GM23338 (cell line): ENCODE measurements at regions not wholly inside any gene's neighbourhood (a gene's known extent, or its start where the extent isn't known, plus 50 kb on each side); places are given as distances from the start of the nearest gene placed in this dataset.

ENCODE experiments used
- ATAC-seq: fragments of 200-7000 bp; cut with Tn5 transposase; 3 replicates; pipeline ENCODE4 v1.9.1; 2020
- DNase-seq: peaks from one replicate; pipeline ENCODE4 v3.0.0-alpha.2; 2015; ENCODE audit warnings: low spot score
- H2AFZ ChIP-seq: fragments of 200-600 bp; sonication (generic); 2 replicates; pipeline ENCODE4 v1.8.0; 2016; ENCODE audit warnings: antibody characterized with exemption, mild to moderate bottlenecking, moderate library complexity
- H3F3A ChIP-seq: fragments of 200-600 bp; sonication (generic); replicated peaks from 2 replicates; pipeline ENCODE4 v1.8.0; 2017; ENCODE audit warnings: antibody characterized with exemption, mixed run types, low read depth
- H3K27ac ChIP-seq: fragments of 200-600 bp; sonication (generic); 2 replicates; pipeline ENCODE4 v1.6.1; 2016; ENCODE audit warnings: low read depth
- H3K27me3 ChIP-seq: fragments of 200-600 bp; sonication (generic); 2 replicates; pipeline ENCODE4 v1.8.0; 2016; ENCODE audit warnings: mild to moderate bottlenecking, mixed run types, moderate library complexity; ENCODE audit not compliant: insufficient read depth
- H3K36me3 ChIP-seq: fragments of 200-600 bp; sonication (generic); 2 replicates; pipeline ENCODE4 v1.8.0; 2016; ENCODE audit warnings: mild to moderate bottlenecking; ENCODE audit not compliant: insufficient read depth
- H3K4me1 ChIP-seq: fragments of 200-600 bp; sonication (generic); 2 replicates; pipeline ENCODE4 v1.8.0; 2016; ENCODE audit warnings: mild to moderate bottlenecking, moderate library complexity; ENCODE audit not compliant: insufficient read depth
- H3K4me2 ChIP-seq: fragments of 200-600 bp; sonication (generic); 2 replicates; pipeline ENCODE4 v1.7.1; 2017; ENCODE audit warnings: mixed run types
- H3K4me3 ChIP-seq: fragments of 200-600 bp; sonication (generic); 2 replicates; pipeline ENCODE4 v1.6.1; 2016; ENCODE audit warnings: mixed run types
- H3K79me2 ChIP-seq: fragments of 200-600 bp; sonication (generic); replicated peaks from 2 replicates; pipeline ENCODE4 v1.8.0; 2017; ENCODE audit warnings: mild to moderate bottlenecking; ENCODE audit not compliant: insufficient read depth
- H3K9me2 ChIP-seq: fragments of 200-600 bp; sonication (generic); 2 replicates; pipeline ENCODE4 v1.8.0; 2017; ENCODE audit not compliant: insufficient read depth
- H4K20me1 ChIP-seq: fragments of 200-600 bp; sonication (generic); replicated peaks from 2 replicates; pipeline ENCODE4 v1.8.0; 2017; ENCODE audit warnings: mild to moderate bottlenecking; ENCODE audit not compliant: insufficient read depth
- H3K27ac Mint-ChIP-seq: 2 replicates; pipeline ENCODE4 v1.8.0; 2020; ENCODE audit warnings: inconsistent platforms, mild to moderate bottlenecking, moderate library complexity, mixed read lengths
- H3K27me3 Mint-ChIP-seq: 3 replicates; pipeline ENCODE4 v1.8.0; 2022; ENCODE audit warnings: low read depth, mild to moderate bottlenecking, moderate library complexity, mixed read lengths, inconsistent platforms; ENCODE audit not compliant: insufficient read depth, poor library complexity
- H3K36me3 Mint-ChIP-seq: 3 replicates; pipeline ENCODE4 v1.8.0; 2021; ENCODE audit warnings: low read depth, mild to moderate bottlenecking, inconsistent platforms, moderate library complexity, mixed read lengths
- H3K4me1 Mint-ChIP-seq: 3 replicates; pipeline ENCODE4 v1.8.0; 2020; ENCODE audit warnings: mild to moderate bottlenecking, inconsistent platforms, mixed read lengths
- H3K4me3 Mint-ChIP-seq: 3 replicates; pipeline ENCODE4 v1.8.0; 2021; ENCODE audit warnings: moderate library complexity, mild to moderate bottlenecking, inconsistent platforms, mixed read lengths
- H3K9me3 Mint-ChIP-seq: 3 replicates; pipeline ENCODE4 v1.8.0; 2020; ENCODE audit warnings: moderate library complexity, mild to moderate bottlenecking, inconsistent platforms, mixed read lengths
- CREB1 ChIP-seq: fragments of 250-450 bp; sonication (Bioruptor Pico); IDR thresholded peaks from 2 replicates; pipeline ENCODE4 v1.5.0; 2020; ENCODE audit warnings: low read depth, mild to moderate bottlenecking, moderate library complexity
- EZH2 ChIP-seq: fragments of 200-600 bp; sonication (generic); IDR thresholded peaks from one replicate; pipeline ENCODE4 v1.8.0; 2017; ENCODE audit warnings: antibody characterized with exemption, mild to moderate bottlenecking, low read depth; ENCODE audit not compliant: unreplicated experiment
- EZH2phosphoT487 ChIP-seq: fragments of 200-600 bp; sonication (generic); IDR thresholded peaks from one replicate; pipeline ENCODE4 v1.8.1; 2018; ENCODE audit warnings: antibody characterized with exemption; ENCODE audit not compliant: unreplicated experiment
- JUNB ChIP-seq: IDR thresholded peaks from one replicate; pipeline ENCODE4 v1.6.1; 2016; ENCODE audit warnings: antibody characterized with exemption; ENCODE audit not compliant: unreplicated experiment
- NANOG ChIP-seq: IDR thresholded peaks from 2 replicates; pipeline ENCODE4 v1.6.1; 2016; ENCODE audit warnings: antibody characterized with exemption, borderline replicate concordance
- POLR2AphosphoS5 ChIP-seq: IDR thresholded peaks from 2 replicates; pipeline ENCODE4 v1.6.1; 2016; ENCODE audit warnings: antibody characterized with exemption, low read depth
- REST ChIP-seq: IDR thresholded peaks from one replicate; pipeline ENCODE4 v1.6.1; 2018; ENCODE audit warnings: antibody characterized with exemption; ENCODE audit not compliant: unreplicated experiment
- STAT1 ChIP-seq: IDR thresholded peaks from one replicate; pipeline ENCODE4 v1.6.1; 2016; ENCODE audit warnings: antibody characterized with exemption; ENCODE audit not compliant: unreplicated experiment
- ZNF114 ChIP-seq: fragments of 250-450 bp; sonication (Bioruptor Pico); IDR thresholded peaks from 2 replicates; pipeline ENCODE4 v1.5.0; 2020; ENCODE audit warnings: mild to moderate bottlenecking, moderate library complexity
- ZNF331 ChIP-seq: fragments of 250-450 bp; sonication (Bioruptor Pico); IDR thresholded peaks from 2 replicates; pipeline ENCODE4 v1.5.0; 2020; ENCODE audit warnings: low read depth, mild to moderate bottlenecking, moderate library complexity
- ZNF462 ChIP-seq: fragments of 250-450 bp; sonication (Bioruptor Pico); IDR thresholded peaks from 2 replicates; pipeline ENCODE4 v1.5.0; 2020; ENCODE audit warnings: mild to moderate bottlenecking, moderate library complexity
- TF ChIP-seq, protein P1 (sequence below): IDR thresholded peaks from 2 replicates; pipeline ENCODE4 v1.6.1; 2016; ENCODE audit warnings: antibody characterized with exemption
- TF ChIP-seq, protein P2 (sequence below), 2 experiments: fragments of 200-600 bp in 1 of 2; sonication (generic) in 1 of 2; conservative IDR thresholded peaks; 2 replicates each; pipeline versions ENCODE4 v1.5.1 to v1.6.1; 2016 to 2017; ENCODE audit warnings: antibody characterized with exemption in 2 of 2, low read depth in 2 of 2, mild to moderate bottlenecking in 2 of 2, moderate library complexity in 1 of 2

DNA sequence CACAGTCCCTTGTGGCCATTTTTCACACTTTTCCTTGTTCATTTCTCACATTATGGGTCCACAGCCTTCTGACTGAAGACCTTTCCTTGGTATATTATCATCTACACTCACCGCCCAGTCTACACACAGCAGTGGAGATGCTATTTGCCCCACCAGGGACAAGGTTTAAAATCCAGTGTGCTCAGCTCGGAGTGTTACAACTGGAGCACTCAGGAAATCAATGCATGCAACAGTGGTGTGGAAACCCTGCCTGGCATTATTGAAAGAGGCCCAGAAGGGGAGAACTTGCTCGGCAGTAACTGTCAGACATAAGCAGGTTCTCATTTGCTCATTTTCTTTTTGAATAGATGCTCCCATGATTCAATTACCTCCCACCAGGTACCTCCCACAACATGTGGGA is 340.9 kb downstream of the DHRSX start:
- Histone ChIP-seq H3F3A (no peaks in the 10 kb centered on the region), H3K4me2 (no peak overlapping the region), H3K27ac (no peak overlapping the region), H2AFZ (no peak overlapping the region), H4K20me1 (no peaks in the 10 kb centered on the region), H3K27me3 (no peaks in the 10 kb centered on the region), H3K9me2 (peaks cover 6% of the 10 kb centered on the region; the same call in 1 of the 2 replicates), H3K4me3 (no peak overlapping the region), H3K79me2 (no peaks in the 10 kb centered on the region), H3K4me1 (no peaks in the 10 kb centered on the region), H3K36me3 (no peaks in the 10 kb centered on the region)
- DNase-seq = no peak
- TF ChIP-seq REST (no peak), EZH2phosphoT487 (no peak), EZH2 (no peak), JUNB (no peak), CREB1 (CRISPR knock-in tag) (no peak), ZNF331 (no peak), NANOG (no peak), ZNF114 (CRISPR knock-in tag) (no peak), ZNF462 (CRISPR knock-in tag) (no peak), POLR2AphosphoS5 (no peak), STAT1 (no peak)
- TF ChIP-seq, protein P1, sequence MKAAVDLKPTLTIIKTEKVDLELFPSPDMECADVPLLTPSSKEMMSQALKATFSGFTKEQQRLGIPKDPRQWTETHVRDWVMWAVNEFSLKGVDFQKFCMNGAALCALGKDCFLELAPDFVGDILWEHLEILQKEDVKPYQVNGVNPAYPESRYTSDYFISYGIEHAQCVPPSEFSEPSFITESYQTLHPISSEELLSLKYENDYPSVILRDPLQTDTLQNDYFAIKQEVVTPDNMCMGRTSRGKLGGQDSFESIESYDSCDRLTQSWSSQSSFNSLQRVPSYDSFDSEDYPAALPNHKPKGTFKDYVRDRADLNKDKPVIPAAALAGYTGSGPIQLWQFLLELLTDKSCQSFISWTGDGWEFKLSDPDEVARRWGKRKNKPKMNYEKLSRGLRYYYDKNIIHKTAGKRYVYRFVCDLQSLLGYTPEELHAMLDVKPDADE = no peak
- TF ChIP-seq, protein P2, sequence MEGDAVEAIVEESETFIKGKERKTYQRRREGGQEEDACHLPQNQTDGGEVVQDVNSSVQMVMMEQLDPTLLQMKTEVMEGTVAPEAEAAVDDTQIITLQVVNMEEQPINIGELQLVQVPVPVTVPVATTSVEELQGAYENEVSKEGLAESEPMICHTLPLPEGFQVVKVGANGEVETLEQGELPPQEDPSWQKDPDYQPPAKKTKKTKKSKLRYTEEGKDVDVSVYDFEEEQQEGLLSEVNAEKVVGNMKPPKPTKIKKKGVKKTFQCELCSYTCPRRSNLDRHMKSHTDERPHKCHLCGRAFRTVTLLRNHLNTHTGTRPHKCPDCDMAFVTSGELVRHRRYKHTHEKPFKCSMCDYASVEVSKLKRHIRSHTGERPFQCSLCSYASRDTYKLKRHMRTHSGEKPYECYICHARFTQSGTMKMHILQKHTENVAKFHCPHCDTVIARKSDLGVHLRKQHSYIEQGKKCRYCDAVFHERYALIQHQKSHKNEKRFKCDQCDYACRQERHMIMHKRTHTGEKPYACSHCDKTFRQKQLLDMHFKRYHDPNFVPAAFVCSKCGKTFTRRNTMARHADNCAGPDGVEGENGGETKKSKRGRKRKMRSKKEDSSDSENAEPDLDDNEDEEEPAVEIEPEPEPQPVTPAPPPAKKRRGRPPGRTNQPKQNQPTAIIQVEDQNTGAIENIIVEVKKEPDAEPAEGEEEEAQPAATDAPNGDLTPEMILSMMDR (conservative IDR thresholded peaks at IDR 0.05; ENCODE audit: low read depth in 2 of 2) = no peak
- no peak for ATAC-seq
- no peak overlapping the region for H3K4me3 Mint-ChIP-seq
- H3K9me3 Mint-ChIP-seq = peaks cover 45% of the 10 kb centered on the region
- peaks cover 9% of the 10 kb centered on the region for H3K27me3 Mint-ChIP-seq
- H3K27ac Mint-ChIP-seq = no peak overlapping the region
- H3K36me3 Mint-ChIP-seq = peaks cover 41% of the 10 kb centered on the region
- H3K4me1 Mint-ChIP-seq = no peaks in the 10 kb centered on the region; the same call in 2 of the 3 replicates
